GM12878 (cell line): ENCODE measurements at regions not wholly inside any gene's neighbourhood (a gene's known extent, or its start where the extent isn't known, plus 50 kb on each side); places are given as distances from the start of the nearest gene placed in this dataset.

Experiments
- BMI1 ChIP-seq: fragments of 450-650 bp; IDR thresholded peaks from 2 replicates; pipeline ENCODE4 v1.6.1; 2016; ENCODE audit warnings: mild to moderate bottlenecking, moderate library complexity, borderline replicate concordance
- CBX5 ChIP-seq: sonication (generic); IDR thresholded peaks from 2 replicates; pipeline ENCODE4 v1.6.1; 2016; ENCODE audit warnings: low read depth, moderate library complexity, mild to moderate bottlenecking, inconsistent platforms
- TF ChIP-seq, protein P1 (sequence below), 3 experiments: IDR thresholded peaks in 2 of 3; conservative IDR thresholded peaks in 1 of 3; 2 replicates each; pipeline ENCODE4 v1.5.1; 2011; ENCODE audit warnings: low read depth in 3 of 3, low read length in 3 of 3, mild to moderate bottlenecking in 3 of 3, control low read depth in 2 of 3, moderate library complexity in 2 of 3, inconsistent platforms in 1 of 3, mixed read lengths in 1 of 3; ENCODE audit not compliant: control insufficient read depth in 2 of 3, insufficient read depth in 1 of 3; ENCODE audit errors: extremely low read depth in 1 of 3
- TF ChIP-seq, protein P2 (sequence below): IDR thresholded peaks from 2 replicates; pipeline ENCODE4 v1.6.1; 2011; ENCODE audit warnings: mild to moderate bottlenecking, low read depth, low read length, moderate library complexity; ENCODE audit not compliant: insufficient replicate concordance
- TF ChIP-seq, protein P3 (sequence below): IDR thresholded peaks from 2 replicates; pipeline ENCODE4 v1.6.1; 2012; ENCODE audit warnings: low read depth, low read length, improper control_type of control experiment
- TF ChIP-seq, protein P4 (sequence below): fragments of 450-650 bp; IDR thresholded peaks from 2 replicates; pipeline ENCODE4 v1.6.1; 2018; ENCODE audit warnings: borderline replicate concordance, mild to moderate bottlenecking; ENCODE audit not compliant: partially characterized antibody

DNA sequence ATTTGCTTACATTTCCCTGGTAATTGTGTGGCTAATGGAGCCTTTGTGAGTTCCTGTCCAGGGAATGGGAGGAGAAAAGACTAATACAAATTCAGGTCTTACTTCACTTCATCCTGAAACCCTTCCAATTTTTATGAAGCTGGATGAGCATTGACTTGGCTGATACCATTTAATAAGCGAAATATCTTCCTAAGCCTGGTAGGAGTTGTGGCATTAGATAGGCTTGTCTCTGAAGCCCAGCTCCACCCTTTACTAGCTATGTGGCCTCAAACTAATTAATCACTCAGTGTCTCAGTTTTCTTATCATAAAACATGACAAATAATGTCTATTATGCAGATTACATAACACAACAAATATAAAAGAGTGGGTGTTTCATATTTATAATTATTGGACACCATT, 106.3 kb downstream of the FGF9 start (continued):
- TF ChIP-seq, protein P1, sequence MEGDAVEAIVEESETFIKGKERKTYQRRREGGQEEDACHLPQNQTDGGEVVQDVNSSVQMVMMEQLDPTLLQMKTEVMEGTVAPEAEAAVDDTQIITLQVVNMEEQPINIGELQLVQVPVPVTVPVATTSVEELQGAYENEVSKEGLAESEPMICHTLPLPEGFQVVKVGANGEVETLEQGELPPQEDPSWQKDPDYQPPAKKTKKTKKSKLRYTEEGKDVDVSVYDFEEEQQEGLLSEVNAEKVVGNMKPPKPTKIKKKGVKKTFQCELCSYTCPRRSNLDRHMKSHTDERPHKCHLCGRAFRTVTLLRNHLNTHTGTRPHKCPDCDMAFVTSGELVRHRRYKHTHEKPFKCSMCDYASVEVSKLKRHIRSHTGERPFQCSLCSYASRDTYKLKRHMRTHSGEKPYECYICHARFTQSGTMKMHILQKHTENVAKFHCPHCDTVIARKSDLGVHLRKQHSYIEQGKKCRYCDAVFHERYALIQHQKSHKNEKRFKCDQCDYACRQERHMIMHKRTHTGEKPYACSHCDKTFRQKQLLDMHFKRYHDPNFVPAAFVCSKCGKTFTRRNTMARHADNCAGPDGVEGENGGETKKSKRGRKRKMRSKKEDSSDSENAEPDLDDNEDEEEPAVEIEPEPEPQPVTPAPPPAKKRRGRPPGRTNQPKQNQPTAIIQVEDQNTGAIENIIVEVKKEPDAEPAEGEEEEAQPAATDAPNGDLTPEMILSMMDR (IDR thresholded peaks at IDR 0.05 in 2 of 3, conservative IDR thresholded peaks at IDR 0.05 in 1 of 3; ENCODE audit: control insufficient read depth in 2 of 3, extremely low read depth in 1 of 3, insufficient read depth in 1 of 3, low read depth in 3 of 3, low read length in 3 of 3), result no peak
- TF ChIP-seq, protein P2, sequence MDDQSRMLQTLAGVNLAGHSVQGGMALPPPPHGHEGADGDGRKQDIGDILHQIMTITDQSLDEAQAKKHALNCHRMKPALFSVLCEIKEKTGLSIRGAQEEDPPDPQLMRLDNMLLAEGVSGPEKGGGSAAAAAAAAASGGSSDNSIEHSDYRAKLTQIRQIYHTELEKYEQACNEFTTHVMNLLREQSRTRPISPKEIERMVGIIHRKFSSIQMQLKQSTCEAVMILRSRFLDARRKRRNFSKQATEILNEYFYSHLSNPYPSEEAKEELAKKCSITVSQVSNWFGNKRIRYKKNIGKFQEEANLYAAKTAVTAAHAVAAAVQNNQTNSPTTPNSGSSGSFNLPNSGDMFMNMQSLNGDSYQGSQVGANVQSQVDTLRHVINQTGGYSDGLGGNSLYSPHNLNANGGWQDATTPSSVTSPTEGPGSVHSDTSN, result no peak
- no peak for TF ChIP-seq CBX5
- TF ChIP-seq, protein P3, sequence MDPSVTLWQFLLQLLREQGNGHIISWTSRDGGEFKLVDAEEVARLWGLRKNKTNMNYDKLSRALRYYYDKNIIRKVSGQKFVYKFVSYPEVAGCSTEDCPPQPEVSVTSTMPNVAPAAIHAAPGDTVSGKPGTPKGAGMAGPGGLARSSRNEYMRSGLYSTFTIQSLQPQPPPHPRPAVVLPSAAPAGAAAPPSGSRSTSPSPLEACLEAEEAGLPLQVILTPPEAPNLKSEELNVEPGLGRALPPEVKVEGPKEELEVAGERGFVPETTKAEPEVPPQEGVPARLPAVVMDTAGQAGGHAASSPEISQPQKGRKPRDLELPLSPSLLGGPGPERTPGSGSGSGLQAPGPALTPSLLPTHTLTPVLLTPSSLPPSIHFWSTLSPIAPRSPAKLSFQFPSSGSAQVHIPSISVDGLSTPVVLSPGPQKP, result no peak
- TF ChIP-seq, protein P4, sequence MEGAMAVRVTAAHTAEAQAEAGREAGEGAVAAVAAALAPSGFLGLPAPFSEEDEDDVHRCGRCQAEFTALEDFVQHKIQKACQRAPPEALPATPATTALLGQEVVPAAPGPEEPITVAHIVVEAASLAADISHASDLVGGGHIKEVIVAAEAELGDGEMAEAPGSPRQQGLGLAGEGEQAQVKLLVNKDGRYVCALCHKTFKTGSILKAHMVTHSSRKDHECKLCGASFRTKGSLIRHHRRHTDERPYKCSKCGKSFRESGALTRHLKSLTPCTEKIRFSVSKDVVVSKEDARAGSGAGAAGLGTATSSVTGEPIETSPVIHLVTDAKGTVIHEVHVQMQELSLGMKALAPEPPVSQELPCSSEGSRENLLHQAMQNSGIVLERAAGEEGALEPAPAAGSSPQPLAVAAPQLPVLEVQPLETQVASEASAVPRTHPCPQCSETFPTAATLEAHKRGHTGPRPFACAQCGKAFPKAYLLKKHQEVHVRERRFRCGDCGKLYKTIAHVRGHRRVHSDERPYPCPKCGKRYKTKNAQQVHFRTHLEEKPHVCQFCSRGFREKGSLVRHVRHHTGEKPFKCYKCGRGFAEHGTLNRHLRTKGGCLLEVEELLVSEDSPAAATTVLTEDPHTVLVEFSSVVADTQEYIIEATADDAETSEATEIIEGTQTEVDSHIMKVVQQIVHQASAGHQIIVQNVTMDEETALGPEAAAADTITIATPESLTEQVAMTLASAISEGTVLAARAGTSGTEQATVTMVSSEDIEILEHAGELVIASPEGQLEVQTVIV, result no peak
- no peak for TF ChIP-seq BMI1
